Activated naive CD4-positive, alpha-beta T cell (primary cell): ENCODE measurements at regions not wholly inside any gene's neighbourhood (a gene's known extent, or its start where the extent isn't known, plus 50 kb on each side); places are given as distances from the start of the nearest gene placed in this dataset.
"Not testable (repeated sequence)": the region's sequence is repeated elsewhere in the genome, so short reads cannot be mapped to it uniquely, and the experiment has no call there.

Experiments used
- DNase-seq, 4 experiments: peaks; one replicate each; lab custom pipeline; 2025; lab: John Stamatoyannopoulos, UW

DNA sequence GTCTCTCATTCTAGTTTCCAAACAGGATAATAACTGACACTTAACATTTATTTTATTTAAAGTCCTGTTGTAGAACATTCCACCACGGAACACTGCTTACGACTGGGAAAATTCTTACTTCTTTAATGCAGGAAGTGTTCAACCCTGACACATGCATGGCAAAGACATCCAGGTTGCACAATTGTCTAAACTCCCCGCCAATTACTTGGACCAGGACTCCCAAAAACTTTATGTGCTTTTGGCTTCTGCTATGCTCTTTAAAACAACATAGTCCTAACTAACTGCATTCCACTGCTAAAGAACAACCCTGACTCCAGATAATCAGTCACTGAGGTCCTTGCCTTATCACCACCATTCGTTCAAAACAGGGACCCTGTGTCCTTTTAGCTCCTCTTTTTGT lies 995.8 kb downstream of the LTN1 start:
- not testable (repeated sequence) for DNase-seq

DNA sequence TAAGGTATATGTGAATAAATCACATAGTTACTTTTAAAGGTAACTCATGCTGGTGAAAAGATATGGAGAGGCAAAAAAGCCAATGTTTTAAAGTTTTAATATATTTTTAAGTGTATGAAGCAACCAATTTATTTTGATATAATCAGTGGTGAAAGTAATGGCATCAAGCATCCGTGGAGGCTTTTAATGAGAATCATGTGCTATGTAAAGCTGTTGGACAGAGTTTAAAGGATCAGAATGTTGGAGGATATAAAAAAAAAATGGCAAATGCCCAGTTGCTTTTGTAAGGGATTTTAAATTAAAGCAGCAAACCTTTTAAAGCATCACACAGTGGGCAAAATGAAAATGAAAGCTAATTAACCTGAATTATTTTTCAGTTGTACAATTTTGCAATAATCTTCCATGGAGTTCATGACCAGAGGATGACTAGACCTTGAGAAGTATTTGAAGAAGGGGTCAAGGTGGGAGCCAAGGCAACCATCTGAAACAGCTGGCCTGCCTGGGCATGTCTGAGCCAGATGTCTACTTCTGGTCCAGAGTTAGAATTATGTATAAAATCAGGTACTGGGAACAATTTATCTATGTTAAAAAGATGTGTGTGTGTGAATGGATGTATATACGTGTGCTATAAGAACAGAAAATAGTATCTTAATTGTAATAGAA lies 1007.9 kb downstream of the LTN1 start:
- DNase-seq, result not testable (repeated sequence)

DNA sequence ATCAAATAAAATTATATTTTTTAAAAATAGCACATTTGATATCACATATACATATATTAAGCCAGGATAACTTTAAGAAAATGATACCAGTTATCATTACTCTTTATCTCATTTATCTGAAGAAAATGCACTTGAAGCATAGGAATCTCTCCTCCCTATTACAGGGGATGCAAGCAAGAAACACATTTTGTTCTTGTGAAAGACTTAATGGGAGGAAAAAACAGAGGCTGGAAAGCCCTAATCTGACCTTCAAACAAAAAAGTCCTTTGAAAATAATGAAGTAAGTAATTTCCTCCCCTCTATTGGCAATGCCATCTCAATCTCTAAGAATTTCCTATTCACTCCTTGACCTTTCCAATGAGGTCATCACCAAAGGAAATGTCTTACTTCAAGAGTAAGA lies 1012.6 kb upstream of the ADAMTS5 start:
- not testable (repeated sequence) for DNase-seq

DNA sequence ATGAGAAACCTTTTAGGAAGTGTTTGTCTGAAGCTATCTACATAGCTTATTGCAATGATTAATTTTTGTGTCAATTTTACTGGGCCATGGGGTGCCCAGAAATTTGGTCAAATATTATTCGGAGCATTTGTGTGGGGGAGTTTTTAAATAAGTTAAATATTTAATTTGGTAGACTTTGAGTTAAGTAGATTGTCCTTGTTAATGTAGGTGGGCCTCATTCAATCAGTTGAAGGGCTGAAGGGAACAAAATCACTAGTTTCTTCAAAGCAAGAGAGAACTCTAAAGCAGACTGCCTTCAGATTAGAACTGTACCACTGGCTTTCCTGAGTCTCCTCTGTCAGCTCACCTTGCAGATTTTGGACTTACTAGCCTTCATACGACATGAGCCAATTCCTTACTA lies 1008.6 kb upstream of the ADAMTS5 start:
- no peak for DNase-seq

DNA sequence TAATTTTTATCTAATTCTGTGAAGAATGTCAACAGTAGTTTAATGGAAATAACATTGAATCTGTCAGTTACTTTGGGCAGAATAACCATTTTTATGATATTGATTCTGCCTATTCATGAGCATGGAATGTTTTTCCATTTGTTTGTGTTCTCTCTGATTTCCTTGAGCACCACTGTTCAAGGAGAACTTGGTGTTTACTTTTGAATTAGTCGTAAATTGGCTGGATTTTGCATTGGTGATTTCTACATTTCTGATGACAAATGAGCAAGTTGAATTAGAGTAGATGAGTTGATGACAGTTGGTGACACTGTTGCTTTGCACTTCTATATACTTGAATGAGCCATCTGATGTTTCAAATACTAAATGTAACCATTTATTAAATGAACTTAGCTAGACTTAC lies 1007.3 kb upstream of the ADAMTS5 start:
- DNase-seq, result not testable (repeated sequence)

DNA sequence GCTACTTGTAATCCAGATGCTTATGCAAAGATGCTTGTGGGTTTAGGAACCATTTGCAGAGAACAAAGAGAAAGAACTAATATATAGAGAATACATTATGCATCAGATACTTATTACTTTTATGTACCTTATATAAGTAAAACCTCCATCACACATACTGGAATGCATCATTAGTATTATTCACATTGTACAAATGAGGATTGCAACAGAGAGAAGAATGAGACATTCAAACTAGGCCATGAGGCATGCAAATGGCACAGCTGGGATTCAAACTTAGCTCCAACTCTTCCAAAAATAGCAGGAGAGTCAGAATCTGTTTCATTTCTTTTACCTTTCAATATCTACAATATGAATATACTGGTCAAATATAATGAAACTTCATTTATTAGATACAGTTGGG lies 1001.4 kb upstream of the ADAMTS5 start:
- DNase-seq, result not testable (repeated sequence)

DNA sequence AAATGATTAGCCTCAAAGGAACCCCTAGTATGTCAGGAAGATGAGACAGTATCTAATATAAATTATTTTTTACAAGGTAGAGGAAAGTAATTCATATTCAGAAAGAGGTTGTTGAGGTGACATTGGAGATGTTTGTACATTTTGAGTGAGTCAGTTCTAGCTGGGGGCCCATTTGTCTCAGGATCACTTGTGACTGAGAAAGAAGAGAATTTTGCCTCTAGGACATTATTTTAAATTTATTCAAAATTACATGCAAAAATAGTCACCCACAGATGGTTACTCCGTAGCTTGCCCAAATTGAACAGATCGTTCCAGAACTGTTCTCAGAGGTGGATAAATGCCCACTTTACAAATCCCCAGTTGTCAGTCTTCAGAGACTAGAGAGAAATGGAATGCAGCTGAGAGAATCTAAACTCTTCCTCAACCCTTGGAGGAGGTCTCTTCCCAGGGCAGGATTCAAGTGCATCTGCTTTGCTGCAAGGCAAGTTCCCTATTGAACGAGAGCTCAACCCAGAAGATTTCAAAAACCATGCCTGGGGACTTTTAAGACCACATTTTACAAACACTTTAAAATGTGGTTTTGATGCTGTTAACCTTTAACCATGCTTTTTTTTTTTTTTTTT lies 987.8 kb upstream of the ADAMTS5 start:
- DNase-seq, result no peak

DNA sequence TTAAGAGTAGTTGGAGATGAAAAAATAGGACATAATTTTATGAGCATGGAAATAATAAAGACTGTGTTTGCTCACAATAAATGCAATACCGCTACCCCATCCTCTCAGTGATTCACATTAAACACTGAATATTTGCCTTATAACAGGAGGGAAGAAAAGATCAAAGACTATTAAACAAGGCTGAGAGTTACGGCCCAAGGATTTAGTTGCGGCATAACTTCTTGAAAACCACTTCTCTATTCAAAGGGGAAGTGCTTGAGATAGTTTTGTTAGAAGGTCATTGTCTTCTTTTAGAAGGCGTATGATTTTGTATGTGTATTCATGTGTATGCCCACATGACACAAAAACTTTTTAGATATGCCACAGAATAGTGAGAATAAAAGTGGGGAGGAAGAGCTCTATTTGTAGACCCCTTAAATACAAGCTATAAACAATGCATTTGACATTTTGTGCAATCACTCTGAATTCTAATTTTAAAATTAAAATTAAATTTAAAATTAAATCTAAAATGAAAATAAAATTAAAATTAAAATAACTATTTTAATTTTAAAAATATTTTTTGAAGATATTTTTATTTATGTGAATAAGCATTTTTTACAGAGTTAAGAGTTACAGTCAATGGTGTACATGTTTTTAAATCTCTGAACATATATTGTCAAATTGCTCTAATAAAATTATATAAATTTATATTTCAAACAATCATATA lies 986.6 kb upstream of the ADAMTS5 start:
- DNase-seq, result no peak

GRCh38 chr21:27949093-27949492 lies 982.2 kb upstream of the ADAMTS5 start:
- not testable (repeated sequence) for DNase-seq

GRCh38 chr21:27930108-27930767 lies 963.4 kb upstream of the ADAMTS5 start:
- DNase-seq, result not testable (repeated sequence)

DNA sequence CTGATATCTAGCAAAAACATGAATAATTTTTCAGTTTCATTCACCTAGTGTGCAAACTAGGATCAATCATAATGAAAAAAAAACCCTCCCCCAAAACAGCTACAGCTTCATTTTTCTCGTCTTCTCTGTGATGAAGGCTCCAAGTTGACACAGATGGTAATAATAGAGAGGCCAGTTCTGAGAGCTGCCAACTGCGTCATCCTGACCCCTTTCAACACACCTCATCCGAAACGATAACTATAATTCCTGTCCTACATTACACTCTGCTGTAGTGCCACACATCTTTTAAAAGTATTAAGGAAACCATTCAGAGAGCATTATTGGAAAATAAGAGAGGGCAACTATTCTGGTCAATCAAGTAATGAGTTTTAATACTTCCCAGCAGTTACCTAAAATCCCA lies 962.3 kb upstream of the ADAMTS5 start:
- DNase-seq, result not testable (repeated sequence)

DNA sequence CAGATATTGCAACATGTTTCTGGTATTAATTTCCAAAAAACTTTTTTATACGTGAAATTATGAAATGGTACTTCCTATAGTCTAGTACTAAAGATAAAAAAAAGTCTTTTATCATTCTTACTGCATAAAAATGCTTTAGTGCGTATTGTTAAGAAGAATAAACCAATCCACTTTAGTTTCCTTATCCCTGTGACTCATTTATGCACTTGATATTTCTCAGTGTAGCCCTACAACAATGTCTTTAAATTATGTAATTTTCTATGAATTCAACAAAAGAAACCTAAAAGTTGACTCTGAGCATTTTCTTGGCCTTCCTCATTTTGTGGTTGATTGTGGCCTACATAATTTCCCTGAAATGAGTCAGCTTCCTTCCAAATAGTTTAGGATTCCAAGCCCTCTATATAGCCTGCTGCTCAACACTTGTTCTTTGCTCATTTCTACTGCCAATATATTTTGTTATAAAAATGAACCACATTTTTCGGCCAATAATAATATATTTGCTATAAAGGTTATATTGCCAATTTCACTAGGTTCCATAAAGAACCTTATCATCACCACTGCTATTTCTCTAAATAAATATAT lies 961.7 kb upstream of the ADAMTS5 start:
- DNase-seq, result not testable (repeated sequence)

GRCh38 chr21:27921421-27921820 lies 954.5 kb upstream of the ADAMTS5 start:
- DNase-seq, result not testable (repeated sequence)

DNA sequence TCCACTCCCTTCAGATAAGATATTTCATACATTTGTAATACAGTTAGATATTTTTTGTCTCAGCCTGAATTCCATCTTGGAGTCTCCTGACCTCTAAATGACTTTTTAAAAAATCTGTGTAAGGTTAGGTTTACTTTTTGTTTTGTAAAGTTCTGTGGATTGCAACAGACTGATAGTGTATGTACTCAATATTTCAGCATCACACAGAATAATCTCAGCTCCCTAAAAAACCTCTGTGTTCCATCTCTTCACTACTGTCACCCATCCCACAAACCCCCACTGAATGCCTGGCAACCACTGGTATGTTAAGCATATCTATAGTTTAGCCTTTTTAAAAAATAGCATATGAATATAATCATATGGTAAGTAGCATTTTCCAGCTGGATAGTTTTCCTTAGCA lies 951.1 kb upstream of the ADAMTS5 start:
- DNase-seq, result not testable (repeated sequence)

- DNase-seq, result not testable (repeated sequence)
These were observed 949.4 kb upstream of the ADAMTS5 start for GRCh38 chr21:27916326-27916725.

DNA sequence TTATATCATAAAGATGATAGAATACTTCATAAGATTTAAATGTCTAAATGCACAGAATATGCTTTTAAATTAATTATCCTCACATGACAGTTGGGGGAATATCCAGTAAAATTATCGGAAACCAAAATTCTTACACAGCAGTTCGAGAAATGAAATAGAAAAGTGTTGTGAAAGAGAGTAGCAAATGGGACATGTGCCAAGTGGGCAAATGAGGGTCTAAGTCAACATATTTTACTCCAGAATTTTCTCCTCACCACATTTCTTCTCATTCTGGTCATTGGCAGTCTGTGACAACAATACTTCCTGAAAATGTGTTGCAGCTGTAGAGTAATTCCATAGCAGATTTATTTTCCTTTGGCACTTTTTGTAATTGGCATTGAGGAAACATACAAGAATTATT lies 945.2 kb upstream of the ADAMTS5 start:
- DNase-seq, result not testable (repeated sequence)

GRCh38 chr21:27909487-27909886 lies 942.6 kb upstream of the ADAMTS5 start:
- not testable (repeated sequence) for DNase-seq

- not testable (repeated sequence) for DNase-seq
These were observed 941.9 kb upstream of the ADAMTS5 start for GRCh38 chr21:27908816-27909215.

- not testable (repeated sequence) for DNase-seq
These were observed 936.0 kb upstream of the ADAMTS5 start for GRCh38 chr21:27902904-27903303.

DNA sequence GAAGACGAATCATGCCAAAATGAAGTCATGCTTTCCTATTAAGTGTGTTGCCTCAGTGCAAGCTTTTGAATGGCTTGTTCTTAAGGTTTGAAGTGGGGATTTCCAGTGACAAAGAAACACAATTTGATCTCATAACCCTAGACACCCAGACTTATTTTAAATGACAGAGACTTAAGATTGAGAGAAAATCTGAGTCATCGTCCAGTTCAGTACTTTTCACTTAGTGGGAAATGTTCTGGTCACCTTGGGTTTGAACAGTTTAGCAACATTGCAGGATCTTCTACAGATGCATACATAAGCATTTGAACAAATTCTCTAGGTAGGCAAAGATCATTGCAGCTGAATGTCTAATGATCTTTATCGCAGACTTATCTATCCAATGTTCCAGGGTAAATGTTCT lies 926.7 kb upstream of the ADAMTS5 start:
- DNase-seq, result not testable (repeated sequence)

- DNase-seq, result not testable (repeated sequence)
These were observed 924.6 kb upstream of the ADAMTS5 start for GRCh38 chr21:27891495-27891894.

- DNase-seq, result not testable (repeated sequence)
These were observed 921.0 kb upstream of the ADAMTS5 start for GRCh38 chr21:27887808-27888455.
